ENCODE measurements at regions not wholly inside any gene's neighbourhood (a gene's known extent, or its start where the extent isn't known, plus 50 kb on each side); places are given as distances from the start of the nearest gene placed in this dataset.
A peak's percentile ranks its signal among the peaks of the same experiment; 100 is the strongest.

DNA sequence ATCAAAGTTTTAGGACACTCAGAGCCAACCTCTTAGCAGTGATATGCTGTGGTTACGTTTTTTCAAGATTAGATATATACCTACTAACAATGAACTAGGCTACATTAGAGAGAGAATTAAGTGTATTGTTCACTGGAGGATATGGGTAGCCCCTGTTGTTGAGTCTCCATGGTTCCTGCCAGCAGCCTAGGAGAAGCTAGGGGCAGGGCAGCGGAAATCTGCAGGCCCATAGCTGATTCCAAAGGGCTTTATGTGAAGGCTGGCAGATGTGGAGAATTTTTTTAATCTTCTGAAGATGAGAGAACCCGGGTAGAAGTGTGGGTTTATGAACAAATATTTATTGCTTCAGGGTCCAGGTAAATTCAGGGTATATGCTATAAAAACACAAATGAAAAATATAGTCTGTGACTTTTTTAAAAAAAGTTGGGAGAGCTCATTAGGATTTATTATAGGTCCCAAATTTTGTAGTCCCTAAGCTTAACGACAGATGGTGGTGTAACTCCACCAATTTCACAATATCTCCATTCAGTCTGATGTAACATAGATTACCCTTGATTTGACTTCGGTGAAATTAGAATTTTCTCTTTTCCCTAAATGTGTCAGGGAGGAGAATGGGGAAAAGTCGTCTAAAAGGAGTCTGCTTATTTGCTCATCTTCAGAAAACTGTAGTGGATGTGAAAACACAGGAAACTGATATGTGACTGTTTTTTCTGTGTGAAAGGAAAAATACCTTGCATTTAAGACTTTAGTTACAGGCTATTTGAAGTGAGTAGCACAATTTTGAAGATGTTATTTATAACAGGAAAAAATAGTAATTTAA is 163.0 kb upstream of the PPP1R3A start:
- TF ChIP-seq, protein P1, sequence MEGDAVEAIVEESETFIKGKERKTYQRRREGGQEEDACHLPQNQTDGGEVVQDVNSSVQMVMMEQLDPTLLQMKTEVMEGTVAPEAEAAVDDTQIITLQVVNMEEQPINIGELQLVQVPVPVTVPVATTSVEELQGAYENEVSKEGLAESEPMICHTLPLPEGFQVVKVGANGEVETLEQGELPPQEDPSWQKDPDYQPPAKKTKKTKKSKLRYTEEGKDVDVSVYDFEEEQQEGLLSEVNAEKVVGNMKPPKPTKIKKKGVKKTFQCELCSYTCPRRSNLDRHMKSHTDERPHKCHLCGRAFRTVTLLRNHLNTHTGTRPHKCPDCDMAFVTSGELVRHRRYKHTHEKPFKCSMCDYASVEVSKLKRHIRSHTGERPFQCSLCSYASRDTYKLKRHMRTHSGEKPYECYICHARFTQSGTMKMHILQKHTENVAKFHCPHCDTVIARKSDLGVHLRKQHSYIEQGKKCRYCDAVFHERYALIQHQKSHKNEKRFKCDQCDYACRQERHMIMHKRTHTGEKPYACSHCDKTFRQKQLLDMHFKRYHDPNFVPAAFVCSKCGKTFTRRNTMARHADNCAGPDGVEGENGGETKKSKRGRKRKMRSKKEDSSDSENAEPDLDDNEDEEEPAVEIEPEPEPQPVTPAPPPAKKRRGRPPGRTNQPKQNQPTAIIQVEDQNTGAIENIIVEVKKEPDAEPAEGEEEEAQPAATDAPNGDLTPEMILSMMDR (IDR thresholded peaks at IDR 0.05) = peak in 4 of 6 experiments; percentile 56 to 89 (median 78)
- no peak for TF ChIP-seq POLR2A (IDR thresholded peaks at IDR 0.05)
